ENCODE measurements at regions not wholly inside any gene's neighbourhood (a gene's known extent, or its start where the extent isn't known, plus 50 kb on each side); places are given as distances from the start of the nearest gene placed in this dataset.

DNA sequence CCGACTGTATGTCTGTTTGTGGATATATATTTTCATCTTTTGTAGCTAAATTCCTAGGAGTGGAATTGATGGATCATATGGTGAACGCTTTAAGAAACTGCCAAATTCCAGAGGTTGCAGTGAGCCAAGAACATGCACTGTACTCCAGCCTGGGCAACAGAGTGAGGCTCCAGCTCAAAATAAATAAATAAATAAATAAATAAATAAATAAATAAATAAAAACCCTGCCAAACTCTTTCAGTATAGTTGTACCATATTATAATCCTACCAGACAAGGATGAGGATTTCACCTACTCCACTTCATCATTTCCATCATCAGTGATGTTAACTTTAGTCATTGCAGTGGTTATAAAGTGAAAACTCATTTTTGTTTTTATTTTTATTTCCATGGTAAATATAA is 325.1 kb upstream of the ANXA10 start:
- TF ChIP-seq, protein P1, sequence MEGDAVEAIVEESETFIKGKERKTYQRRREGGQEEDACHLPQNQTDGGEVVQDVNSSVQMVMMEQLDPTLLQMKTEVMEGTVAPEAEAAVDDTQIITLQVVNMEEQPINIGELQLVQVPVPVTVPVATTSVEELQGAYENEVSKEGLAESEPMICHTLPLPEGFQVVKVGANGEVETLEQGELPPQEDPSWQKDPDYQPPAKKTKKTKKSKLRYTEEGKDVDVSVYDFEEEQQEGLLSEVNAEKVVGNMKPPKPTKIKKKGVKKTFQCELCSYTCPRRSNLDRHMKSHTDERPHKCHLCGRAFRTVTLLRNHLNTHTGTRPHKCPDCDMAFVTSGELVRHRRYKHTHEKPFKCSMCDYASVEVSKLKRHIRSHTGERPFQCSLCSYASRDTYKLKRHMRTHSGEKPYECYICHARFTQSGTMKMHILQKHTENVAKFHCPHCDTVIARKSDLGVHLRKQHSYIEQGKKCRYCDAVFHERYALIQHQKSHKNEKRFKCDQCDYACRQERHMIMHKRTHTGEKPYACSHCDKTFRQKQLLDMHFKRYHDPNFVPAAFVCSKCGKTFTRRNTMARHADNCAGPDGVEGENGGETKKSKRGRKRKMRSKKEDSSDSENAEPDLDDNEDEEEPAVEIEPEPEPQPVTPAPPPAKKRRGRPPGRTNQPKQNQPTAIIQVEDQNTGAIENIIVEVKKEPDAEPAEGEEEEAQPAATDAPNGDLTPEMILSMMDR (IDR thresholded peaks at IDR 0.05) = no peak
- no peak for TF ChIP-seq EP300 (IDR thresholded peaks at IDR 0.05)
